GM20431 (cell line): ENCODE measurements at regions not wholly inside any gene's neighbourhood (a gene's known extent, or its start where the extent isn't known, plus 50 kb on each side); places are given as distances from the start of the nearest gene placed in this dataset.

Experiments
- in situ Hi-C: fragments of 300-500 bp; cut with MseI, MboI; formaldehyde crosslinking; loops from one replicate; pipeline ENCODE4 v1.15.0; 2020; ENCODE audit warnings: low sequenced_read_pairs; ENCODE audit not compliant: unreplicated experiment

GRCh38 chr14:96931751-96932150, 134.6 kb downstream of the VRK1 start:
- in situ Hi-C loops = loop anchor here (25.0 kb wide), 1 partner anchor 344 kb away; no protein-coding TSS in a partner anchor

DNA sequence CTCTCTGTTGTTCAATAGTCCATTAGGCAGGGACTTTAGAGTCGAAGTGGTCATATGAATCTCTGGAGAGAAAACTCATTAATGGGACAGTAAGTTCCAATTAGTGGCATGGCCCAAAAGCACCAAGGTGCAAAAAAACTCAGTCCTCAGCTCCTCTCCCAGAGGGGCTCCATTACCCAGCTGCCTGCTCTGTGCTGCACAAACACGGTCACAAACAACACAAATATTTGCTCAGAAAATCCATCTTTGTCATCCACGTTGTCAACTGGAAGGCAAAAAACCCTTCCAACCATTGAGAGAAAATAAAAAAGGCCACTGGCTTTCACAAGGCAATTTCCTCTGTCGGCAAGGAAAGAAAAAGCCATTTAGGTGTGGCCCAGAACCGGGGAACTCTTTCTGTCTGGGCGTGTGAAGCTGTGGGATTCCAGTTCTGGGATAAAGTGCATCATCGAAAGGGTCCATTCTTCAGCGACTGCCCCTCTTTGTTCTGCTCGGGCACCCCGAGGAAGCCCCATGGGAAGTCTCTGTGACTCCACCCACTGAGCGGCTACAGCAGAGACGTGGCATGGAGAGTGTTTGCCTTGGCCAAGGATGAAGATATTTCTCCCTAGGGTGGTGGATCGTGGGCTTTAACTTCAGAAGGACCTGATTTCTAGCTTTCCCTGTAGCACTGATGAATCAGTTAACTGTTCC, 137.6 kb downstream of the VRK1 start:
- in situ Hi-C loops = loop anchor here (25.0 kb wide), 1 partner anchor 347 kb away; no protein-coding TSS in a partner anchor

- in situ Hi-C loops = loop anchor here (25.0 kb wide), 1 partner anchor 352 kb away; no protein-coding TSS in a partner anchor
Measured at GRCh38 chr14:96938946-96939345, 141.8 kb downstream of the VRK1 start.

DNA sequence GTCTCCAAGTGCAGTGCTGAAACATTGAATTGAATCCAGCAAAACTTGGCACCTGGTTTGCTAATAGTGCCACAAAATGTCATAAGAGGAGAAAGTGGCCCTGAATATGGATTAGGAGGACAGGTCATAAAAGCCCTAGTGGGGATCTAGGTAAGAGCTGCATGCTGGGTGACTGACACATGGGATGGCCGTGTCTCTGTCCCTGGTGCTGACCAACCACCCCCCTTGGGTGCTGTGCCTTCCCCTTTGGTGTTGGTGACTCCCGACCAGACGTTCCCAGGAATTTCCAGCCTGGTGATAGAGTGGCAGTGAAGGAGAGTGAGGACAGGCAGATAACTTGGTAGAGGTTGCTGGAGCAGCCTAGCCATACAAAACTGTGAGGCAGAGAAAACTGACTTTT, 142.8 kb downstream of the VRK1 start:
- in situ Hi-C loops = loop anchor here (25.0 kb wide), 1 partner anchor 353 kb away; no protein-coding TSS in a partner anchor

DNA sequence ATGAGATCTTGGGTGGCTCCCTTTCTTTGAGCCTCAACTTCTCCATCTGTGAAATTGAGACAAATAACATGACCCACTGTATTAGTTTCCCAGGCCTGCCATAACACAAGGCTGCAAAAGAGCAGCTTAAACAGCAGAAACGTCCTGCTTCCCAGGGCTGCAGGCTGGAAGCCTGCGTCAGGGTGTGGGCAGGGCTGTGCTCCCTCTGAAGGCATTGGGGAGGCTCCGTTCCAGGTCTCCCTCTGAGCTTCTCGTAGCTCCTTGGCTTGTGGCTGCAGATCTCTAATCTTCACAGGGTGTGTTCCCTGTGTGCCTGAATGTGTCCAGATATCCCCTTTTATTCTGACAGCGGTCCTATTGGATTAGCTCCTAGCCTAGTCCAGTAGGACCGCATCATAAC, 147.1 kb downstream of the VRK1 start:
- in situ Hi-C loops = loop anchor here (25.0 kb wide), 1 partner anchor 357 kb away; no protein-coding TSS in a partner anchor

DNA sequence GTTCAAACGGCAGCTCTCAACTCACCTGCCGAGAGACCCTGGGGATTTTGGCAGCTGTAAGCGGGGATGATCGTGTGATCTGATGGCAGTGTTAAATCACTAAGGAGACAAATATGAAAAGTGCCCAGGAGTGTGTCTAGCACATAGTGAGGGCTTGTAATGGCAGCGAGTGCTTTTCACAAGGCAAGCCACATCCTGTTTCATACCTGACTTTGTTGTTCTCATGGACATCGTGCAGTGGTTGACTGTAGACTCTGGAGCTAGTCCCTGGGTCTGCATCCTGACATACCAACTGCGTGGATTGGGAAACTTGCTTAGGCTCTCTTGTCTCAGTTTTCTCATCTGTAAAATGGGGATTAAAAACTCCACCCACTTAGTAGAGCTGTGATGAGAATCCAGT, 148.5 kb downstream of the VRK1 start:
- in situ Hi-C loops = loop anchor here (25.0 kb wide), 1 partner anchor 358 kb away; no protein-coding TSS in a partner anchor

GRCh38 chr14:96949594-96949993, 152.4 kb downstream of the VRK1 start:
- in situ Hi-C loops = loop anchor here (25.0 kb wide), 1 partner anchor 362 kb away; no protein-coding TSS in a partner anchor

DNA sequence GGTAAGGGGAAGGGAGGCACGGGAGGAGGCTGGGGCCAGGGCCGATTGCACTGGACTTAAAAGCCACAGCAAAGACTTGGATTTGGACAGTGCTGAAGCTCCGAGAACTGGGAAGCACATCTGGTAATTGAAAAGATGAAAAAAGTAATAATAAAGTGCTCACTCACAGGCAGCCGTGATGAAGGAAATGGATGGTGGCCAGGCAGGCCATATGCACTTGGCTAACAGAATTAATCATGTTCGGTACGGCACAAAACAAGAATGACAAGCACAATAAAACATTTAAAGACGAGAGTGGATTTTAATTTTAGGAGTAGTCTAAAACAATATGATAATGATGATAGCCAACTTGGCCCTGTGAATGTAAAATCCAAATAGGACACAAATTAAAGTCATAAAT, 154.3 kb downstream of the VRK1 start:
- in situ Hi-C loops = no loop called here

DNA sequence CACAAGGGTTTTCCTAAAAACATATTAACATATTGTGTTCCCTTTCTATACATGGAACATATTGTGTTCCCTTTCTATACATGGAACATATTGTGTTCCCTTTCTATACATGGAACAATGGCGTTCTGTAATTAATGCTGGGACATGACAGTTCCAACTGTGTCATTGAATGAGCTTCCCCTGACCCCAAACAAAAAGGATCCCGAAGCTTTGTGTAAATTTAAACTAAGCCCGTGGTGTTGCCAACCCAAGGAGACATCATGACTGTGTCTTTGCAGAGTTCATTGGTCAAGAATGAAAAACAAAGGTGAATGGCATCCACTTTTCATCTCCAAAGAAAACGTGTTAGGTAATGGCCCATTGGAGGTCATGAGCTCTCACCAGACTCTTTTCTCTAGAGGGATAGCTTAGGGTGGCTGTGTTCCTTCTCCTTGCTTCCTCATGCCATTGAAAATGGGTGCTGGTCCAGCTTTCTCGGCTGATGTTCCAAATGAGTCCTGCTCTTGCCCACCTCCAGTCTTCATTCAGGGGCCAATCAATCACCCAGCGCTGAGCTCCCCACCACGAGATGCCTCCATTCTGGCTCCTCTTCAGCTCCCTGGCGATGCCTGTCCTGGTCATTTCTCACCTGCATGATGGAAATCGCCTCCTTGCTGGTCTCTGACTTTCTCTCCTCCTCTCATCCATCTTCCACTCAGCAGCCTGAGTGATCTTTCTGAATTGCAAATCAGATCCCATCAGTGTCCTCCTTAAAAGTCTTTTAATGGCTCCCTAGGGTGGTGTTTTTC, 156.1 kb downstream of the VRK1 start:
- in situ Hi-C loops = no loop called here

GRCh38 chr14:96953875-96954185, 156.6 kb downstream of the VRK1 start:
- in situ Hi-C loops = no loop called here

DNA sequence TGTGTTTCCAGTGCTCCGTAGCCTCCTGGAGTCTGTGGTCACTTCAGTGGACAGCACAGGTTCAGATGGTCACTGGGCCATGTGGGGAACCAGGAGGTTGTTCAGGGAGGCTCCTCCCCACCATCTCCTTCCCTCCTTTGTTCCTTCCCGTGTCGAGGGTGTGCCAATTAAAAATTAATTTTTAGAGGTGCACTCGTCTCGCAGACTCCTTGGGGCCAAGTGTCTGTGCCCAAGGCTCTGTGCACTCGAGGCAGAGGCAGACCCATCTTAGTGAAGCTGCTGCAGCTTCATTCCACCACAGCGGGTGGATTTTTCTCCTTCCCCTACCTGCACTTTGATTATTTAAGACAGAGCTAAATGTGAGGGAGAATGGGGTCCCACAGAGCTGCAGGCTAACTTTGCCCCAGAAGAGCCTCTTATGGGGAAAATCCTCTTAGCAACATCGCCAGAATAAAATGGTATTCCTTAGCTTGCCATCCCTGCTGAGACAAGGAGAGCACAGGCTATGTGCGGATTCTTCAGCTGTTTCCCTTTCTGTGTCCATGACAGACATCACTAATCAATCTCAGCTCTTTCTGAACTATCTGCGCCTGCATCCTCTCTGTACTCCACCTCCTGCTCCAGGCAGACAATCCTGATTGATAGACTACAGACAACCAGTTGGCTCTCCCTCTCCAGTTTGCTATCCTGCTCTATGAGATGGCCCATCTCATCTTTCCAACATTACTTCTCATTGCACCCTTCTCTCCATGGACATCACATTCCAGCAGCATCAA, 159.5 kb downstream of the VRK1 start:
- in situ Hi-C loops = no loop called here

DNA sequence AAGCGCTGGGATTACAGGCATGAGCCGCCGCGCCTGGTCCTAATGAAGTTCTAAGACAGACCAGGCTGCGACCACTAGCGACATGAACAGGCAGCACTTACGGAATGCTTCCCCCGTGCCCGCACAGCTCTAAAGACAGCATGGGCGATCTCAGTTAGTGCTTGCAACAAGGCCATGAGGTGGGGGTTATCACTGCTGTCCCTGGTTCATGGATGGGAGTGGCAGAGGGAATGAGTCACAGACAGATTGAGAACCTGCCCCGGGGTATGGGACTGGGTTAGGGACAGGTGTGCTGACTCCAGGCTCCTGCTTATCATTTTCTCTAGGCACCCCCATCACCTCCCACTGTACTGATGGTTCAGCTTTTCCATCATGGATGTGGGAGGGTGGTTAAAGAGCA, 160.9 kb downstream of the VRK1 start:
- in situ Hi-C loops = no loop called here

GRCh38 chr14:96959992-96960391, 162.8 kb downstream of the VRK1 start:
- in situ Hi-C loops = no loop called here

DNA sequence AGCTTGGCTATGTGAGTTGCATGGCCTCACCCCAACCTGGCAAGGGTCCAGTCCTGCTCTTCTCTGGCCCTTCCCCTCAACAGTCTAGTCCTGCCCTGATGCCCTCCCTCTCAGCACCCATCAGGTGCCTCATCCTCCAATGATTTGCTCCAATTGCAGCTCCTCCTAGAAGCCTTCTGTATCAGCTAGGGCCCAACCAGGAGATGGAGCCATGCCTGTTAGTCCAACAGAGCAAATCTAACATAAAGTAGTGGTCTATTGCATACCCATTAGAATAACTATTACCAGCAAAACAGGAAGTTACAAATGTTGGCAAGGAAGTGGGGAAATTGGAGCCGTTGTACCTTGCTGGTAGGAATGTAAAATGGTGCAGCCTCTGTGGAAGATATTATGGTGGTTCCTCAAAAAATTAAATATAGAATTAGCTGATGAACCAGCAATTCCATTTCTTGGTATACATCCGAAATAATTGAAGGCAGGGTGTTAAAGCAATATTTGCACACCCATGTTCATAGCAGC, 163.5 kb downstream of the VRK1 start:
- in situ Hi-C loops = no loop called here

- in situ Hi-C loops = no loop called here
Measured at GRCh38 chr14:96961895-96962294, 164.7 kb downstream of the VRK1 start.

- in situ Hi-C loops = no loop called here
Measured at GRCh38 chr14:96962337-96962736, 165.2 kb downstream of the VRK1 start.

DNA sequence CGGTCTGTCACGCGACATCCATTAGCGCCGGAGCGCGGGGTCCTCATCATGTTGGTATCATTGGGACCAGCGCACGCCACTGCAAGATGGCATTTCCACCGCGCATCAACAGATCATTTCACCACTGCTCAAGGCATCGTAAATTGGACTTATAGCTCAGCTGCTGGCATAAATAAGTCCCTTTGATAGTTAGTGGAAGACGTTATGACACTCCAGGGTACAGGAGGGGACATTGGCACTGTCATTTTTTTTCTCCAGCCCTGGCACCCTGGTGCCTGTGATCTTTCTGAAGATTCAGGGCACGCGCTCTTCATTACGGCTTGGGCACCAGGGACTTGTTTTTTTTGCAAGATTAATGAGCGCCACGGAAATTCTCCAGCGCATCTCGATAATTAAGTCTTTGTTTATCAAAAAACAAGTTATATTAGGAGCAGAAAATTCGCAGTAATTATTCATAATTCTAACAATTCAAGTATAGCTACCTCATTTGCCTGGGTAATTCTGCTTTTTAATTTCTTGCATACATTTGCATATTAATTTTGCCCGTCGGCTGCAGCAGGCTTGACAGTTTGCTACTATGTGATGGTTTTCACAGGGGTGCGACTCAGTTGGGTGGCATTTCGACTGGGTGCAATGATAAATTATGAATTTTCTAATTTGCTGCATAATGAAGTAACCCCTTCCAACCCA, 167.7 kb downstream of the VRK1 start:
- in situ Hi-C loops = no loop called here

- in situ Hi-C loops = no loop called here
Measured at GRCh38 chr14:96965885-96966595, 168.9 kb downstream of the VRK1 start.

- in situ Hi-C loops = no loop called here
Measured at GRCh38 chr14:96975116-96975515, 177.9 kb downstream of the VRK1 start.
